ENCODE measurements at regions not wholly inside any gene's neighbourhood (a gene's known extent, or its start where the extent isn't known, plus 50 kb on each side); places are given as distances from the start of the nearest gene placed in this dataset.

- Histone ChIP-seq H3K4me1 (no peaks in the 10 kb centered on the region), H3K36me3 (no peaks in the 10 kb centered on the region), H3K27ac (no peak overlapping the region), H3K27me3 (no peaks in the 10 kb centered on the region), H3K4me3 (replicated peaks in 1 of 3) (no peak overlapping the region), H3K9me3 (no peaks in the 10 kb centered on the region)
- TF ChIP-seq POLR2A (IDR thresholded peaks at IDR 0.05): no peak
- no peak for TF ChIP-seq CTCF (IDR thresholded peaks at IDR 0.05)
- DNase-seq: no peak
- WGBS, 2 donors: 75 to 76% methylated on average over 1 of the region's 1 CpG
- intact Hi-C loops (cut with DNase I): no loop called here
Observed at GRCh38 chr11:95496901-95497300, 265.9 kb upstream of the SESN3 start.

GRCh38 chr11:95495706-95496105 lies 264.7 kb upstream of the SESN3 start:
- intact Hi-C loops (cut with DNase I): no loop called here
- H3K27me3 ChIP-seq: no peaks in the 10 kb centered on the region
- DNase-seq: no peak
- H3K9me3 ChIP-seq: no peaks in the 10 kb centered on the region
- TF ChIP-seq CTCF (IDR thresholded peaks at IDR 0.05): no peak
- no peak for TF ChIP-seq POLR2A (IDR thresholded peaks at IDR 0.05)
- 67 to 70% methylated on average over 4 of the region's 4 CpGs for WGBS, 2 donors
- no peak overlapping the region for H3K4me3 ChIP-seq (replicated peaks in 1 of 3)
- H3K4me1 ChIP-seq: no peaks in the 10 kb centered on the region
- no peaks in the 10 kb centered on the region for H3K36me3 ChIP-seq
- H3K27ac ChIP-seq: no peak overlapping the region

- H3K9me3 ChIP-seq: no peaks in the 10 kb centered on the region
- TF ChIP-seq POLR2A (IDR thresholded peaks at IDR 0.05) (no peak), CTCF (IDR thresholded peaks at IDR 0.05) (no peak)
- no peak for DNase-seq
- no peaks in the 10 kb centered on the region for H3K27me3 ChIP-seq
- H3K36me3 ChIP-seq: no peaks in the 10 kb centered on the region
- no peak overlapping the region for H3K4me3 ChIP-seq (replicated peaks in 1 of 3)
- no peak overlapping the region for H3K27ac ChIP-seq
- H3K4me1 ChIP-seq: no peaks in the 10 kb centered on the region
- intact Hi-C loops (cut with DNase I): no loop called here
- 93 to 96% methylated on average over 1 of the region's 1 CpG for WGBS, 2 donors
Observed at GRCh38 chr11:95494856-95495255, 263.9 kb upstream of the SESN3 start.

GRCh38 chr11:95494167-95494566 lies 263.2 kb upstream of the SESN3 start:
- Histone ChIP-seq H3K27ac (no peak overlapping the region), H3K27me3 (no peaks in the 10 kb centered on the region), H3K4me3 (replicated peaks in 1 of 3) (no peak overlapping the region), H3K36me3 (no peaks in the 10 kb centered on the region), H3K9me3 (no peaks in the 10 kb centered on the region), H3K4me1 (no peaks in the 10 kb centered on the region)
- no peak for DNase-seq
- intact Hi-C loops (cut with DNase I): no loop called here
- 96 to 99% methylated on average over 4 of the region's 4 CpGs for WGBS, 2 donors
- TF ChIP-seq POLR2A (IDR thresholded peaks at IDR 0.05): no peak
- no peak for TF ChIP-seq CTCF (IDR thresholded peaks at IDR 0.05)

GRCh38 chr11:95490625-95491024 lies 259.6 kb upstream of the SESN3 start:
- DNase-seq: no peak
- TF ChIP-seq POLR2A (IDR thresholded peaks at IDR 0.05): no peak
- no peak for TF ChIP-seq CTCF (IDR thresholded peaks at IDR 0.05)
- no peaks in the 10 kb centered on the region for H3K27me3 ChIP-seq
- 75 to 80% methylated on average over 1 of the region's 1 CpG for whole genome bisulfite sequencing, 2 donors
- H3K9me3 ChIP-seq: no peaks in the 10 kb centered on the region
- H3K4me3 ChIP-seq (replicated peaks in 1 of 3): no peak overlapping the region
- no peak overlapping the region for H3K27ac ChIP-seq
- H3K4me1 ChIP-seq: no peaks in the 10 kb centered on the region
- intact Hi-C loops (cut with DNase I): no loop called here
- H3K36me3 ChIP-seq: no peaks in the 10 kb centered on the region
